ENCODE measurements at regions not wholly inside any gene's neighbourhood (a gene's known extent, or its start where the extent isn't known, plus 50 kb on each side); places are given as distances from the start of the nearest gene placed in this dataset.

DNA sequence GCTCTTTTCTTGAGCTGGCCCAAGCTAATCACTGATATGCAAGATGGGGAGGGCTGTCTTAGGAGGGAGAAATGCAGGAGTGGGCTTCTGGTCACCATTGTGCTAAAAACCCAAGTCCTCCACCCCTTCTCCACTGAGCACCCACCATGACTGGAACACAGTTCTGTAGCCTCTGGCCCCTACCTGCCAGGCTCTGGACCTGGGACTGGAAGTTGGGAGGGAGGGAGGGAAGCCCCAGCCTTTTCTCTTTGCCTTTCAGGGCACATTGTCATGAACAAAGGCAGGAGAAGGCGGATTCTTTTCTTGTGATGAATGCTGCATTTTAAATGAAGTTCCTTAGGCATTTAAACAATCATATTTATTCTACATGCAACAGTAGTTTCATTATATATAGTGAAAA is 559.1 kb upstream of the TRPC7 start:
- 53 to 59% methylated on average over 1 of the region's 1 CpG for WGBS, 2 donors
- DNase-seq (ENCODE audit: low spot score in 2 of 2): no peak
- Histone ChIP-seq H3K4me3 (no peak overlapping the region), H3K27me3 (no peaks in the 10 kb centered on the region), H3K27ac (no peak overlapping the region), H3K36me3 (no peaks in the 10 kb centered on the region), H3K9me3 (peaks cover 0 to 8% (median 0%) of the 10 kb centered on the region in 4 donors), H3K4me1 (no peaks in the 10 kb centered on the region)
- TF ChIP-seq, protein P1, sequence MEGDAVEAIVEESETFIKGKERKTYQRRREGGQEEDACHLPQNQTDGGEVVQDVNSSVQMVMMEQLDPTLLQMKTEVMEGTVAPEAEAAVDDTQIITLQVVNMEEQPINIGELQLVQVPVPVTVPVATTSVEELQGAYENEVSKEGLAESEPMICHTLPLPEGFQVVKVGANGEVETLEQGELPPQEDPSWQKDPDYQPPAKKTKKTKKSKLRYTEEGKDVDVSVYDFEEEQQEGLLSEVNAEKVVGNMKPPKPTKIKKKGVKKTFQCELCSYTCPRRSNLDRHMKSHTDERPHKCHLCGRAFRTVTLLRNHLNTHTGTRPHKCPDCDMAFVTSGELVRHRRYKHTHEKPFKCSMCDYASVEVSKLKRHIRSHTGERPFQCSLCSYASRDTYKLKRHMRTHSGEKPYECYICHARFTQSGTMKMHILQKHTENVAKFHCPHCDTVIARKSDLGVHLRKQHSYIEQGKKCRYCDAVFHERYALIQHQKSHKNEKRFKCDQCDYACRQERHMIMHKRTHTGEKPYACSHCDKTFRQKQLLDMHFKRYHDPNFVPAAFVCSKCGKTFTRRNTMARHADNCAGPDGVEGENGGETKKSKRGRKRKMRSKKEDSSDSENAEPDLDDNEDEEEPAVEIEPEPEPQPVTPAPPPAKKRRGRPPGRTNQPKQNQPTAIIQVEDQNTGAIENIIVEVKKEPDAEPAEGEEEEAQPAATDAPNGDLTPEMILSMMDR (IDR thresholded peaks at IDR 0.05): no peak
- TF ChIP-seq POLR2A (IDR thresholded peaks at IDR 0.05) (no peak), EP300 (IDR thresholded peaks at IDR 0.05) (no peak)

DNA sequence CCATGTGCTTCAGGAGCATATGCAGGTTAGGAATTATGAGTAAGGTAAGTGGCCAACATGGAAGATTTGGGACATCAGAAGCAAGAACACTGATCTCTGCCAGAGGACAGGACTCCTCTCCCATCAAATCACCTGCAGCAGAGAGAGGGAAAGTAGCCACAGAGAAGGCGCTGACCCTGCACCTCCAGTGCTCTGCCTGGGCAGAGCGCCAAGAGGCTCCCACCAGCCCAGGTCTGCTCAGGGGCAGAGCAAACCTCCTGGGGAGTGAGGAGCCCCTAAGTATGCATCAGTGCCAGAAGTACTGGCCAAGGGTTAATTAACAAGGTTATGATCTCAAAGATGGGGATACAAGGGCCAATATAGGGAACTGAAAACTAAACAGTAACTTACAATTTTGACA is 545.3 kb upstream of the TRPC7 start:
- no peaks in the 10 kb centered on the region for H3K9me3 ChIP-seq
- H3K36me3 ChIP-seq: no peaks in the 10 kb centered on the region
- H3K4me3 ChIP-seq: no peak overlapping the region
- no peak for TF ChIP-seq POLR2A (IDR thresholded peaks at IDR 0.05)
- TF ChIP-seq EP300 (IDR thresholded peaks at IDR 0.05): no peak
- TF ChIP-seq, protein P1 (IDR thresholded peaks at IDR 0.05): no peak
- DNase-seq (ENCODE audit: low spot score in 2 of 2): no peak
- 89 to 92% methylated on average over 2 of the region's 2 CpGs for WGBS, 2 donors
- H3K4me1 ChIP-seq: no peaks in the 10 kb centered on the region
- no peaks in the 10 kb centered on the region for H3K27me3 ChIP-seq
- H3K27ac ChIP-seq: no peak overlapping the region

DNA sequence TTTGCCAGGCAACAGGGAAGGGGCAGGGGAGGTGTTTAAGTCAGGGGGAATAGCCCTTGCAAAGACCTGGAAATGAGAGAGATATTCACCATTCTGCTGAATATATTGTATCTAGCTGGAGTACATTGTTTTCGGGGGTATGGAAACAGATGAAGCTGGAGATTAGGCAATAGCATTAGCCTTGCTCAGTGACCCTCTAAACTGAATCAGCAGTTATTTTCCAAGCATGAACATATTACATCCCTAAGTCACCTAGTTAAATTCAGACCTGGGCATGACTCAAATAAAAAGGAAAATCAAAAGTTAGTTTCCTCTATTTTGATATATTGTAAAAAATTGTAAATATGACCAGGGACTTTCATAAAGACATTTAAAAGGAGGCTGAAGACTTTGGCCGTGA is 544.6 kb upstream of the TRPC7 start:
- H3K27ac ChIP-seq: no peak overlapping the region
- DNase-seq (ENCODE audit: low spot score in 2 of 2): no peak
- no peaks in the 10 kb centered on the region for H3K9me3 ChIP-seq
- 87 to 89% methylated on average over 2 of the region's 2 CpGs for WGBS, 2 donors
- no peaks in the 10 kb centered on the region for H3K36me3 ChIP-seq
- no peak for TF ChIP-seq EP300 (IDR thresholded peaks at IDR 0.05)
- no peak for TF ChIP-seq POLR2A (IDR thresholded peaks at IDR 0.05)
- TF ChIP-seq, protein P1 (IDR thresholded peaks at IDR 0.05): no peak
- no peak overlapping the region for H3K4me3 ChIP-seq
- no peaks in the 10 kb centered on the region for H3K4me1 ChIP-seq
- no peaks in the 10 kb centered on the region for H3K27me3 ChIP-seq

DNA sequence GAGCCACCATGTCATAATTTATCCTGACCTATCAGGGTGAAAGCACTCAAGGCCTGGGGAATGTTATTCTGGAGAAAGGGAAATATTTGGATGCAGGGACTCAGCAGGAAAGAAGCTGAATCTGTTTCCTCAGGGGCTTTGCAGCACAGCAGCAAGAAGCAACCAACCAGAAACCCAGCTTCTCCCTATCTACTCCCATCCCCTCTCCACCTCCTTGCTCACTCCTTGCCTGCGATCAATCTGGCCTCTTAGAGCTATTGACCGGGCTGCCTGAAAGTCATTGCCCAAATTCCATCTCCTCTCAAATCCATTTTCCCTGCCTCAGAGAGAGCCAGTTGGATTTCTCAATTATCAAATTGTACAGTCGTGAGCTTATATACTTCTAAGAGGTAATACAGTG is 542.0 kb upstream of the TRPC7 start:
- peaks cover 0 to 12% (median 0%) of the 10 kb centered on the region in 4 donors for H3K9me3 ChIP-seq
- 55 to 70% methylated on average over 3 of the region's 3 CpGs for WGBS, 2 donors
- no peaks in the 10 kb centered on the region for H3K27me3 ChIP-seq
- no peaks in the 10 kb centered on the region for H3K36me3 ChIP-seq
- no peak overlapping the region for H3K4me3 ChIP-seq
- TF ChIP-seq, protein P1 (IDR thresholded peaks at IDR 0.05): no peak
- TF ChIP-seq POLR2A (IDR thresholded peaks at IDR 0.05): no peak
- no peak for TF ChIP-seq EP300 (IDR thresholded peaks at IDR 0.05)
- no peak overlapping the region for H3K27ac ChIP-seq
- H3K4me1 ChIP-seq: no peaks in the 10 kb centered on the region
- no peak for DNase-seq (ENCODE audit: low spot score in 2 of 2)

DNA sequence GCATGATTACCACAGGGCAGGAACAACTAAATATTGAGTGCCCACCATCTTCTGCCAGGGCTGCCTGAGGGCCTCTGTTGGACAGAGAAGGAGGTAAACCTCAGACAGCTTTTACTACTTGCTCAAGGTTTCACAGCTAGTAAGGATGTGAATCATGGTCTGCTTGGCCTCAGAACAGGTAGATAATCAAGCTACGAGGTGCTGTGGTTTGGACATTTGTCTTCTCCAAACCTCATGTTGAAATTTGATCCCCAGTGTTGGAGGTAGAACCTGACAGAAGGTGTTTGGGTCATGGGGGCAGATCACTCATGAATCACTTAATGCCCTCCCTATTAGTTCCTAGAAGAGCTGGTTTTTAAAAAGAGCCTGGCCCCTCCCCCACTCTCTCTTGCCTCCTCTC is 541.2 kb upstream of the TRPC7 start:
- DNase-seq (ENCODE audit: low spot score in 2 of 2): no peak
- H3K36me3 ChIP-seq: no peaks in the 10 kb centered on the region
- H3K9me3 ChIP-seq: peaks cover 0 to 14% (median 1%) of the 10 kb centered on the region in 4 donors
- H3K4me3 ChIP-seq: no peak overlapping the region
- 82 to 100% methylated on average over 1 of the region's 1 CpG for WGBS, 2 donors
- H3K27me3 ChIP-seq: no peaks in the 10 kb centered on the region
- H3K27ac ChIP-seq: no peak overlapping the region
- no peak for TF ChIP-seq POLR2A (IDR thresholded peaks at IDR 0.05)
- no peak for TF ChIP-seq EP300 (IDR thresholded peaks at IDR 0.05)
- TF ChIP-seq, protein P1 (IDR thresholded peaks at IDR 0.05): no peak
- no peaks in the 10 kb centered on the region for H3K4me1 ChIP-seq

Data from tibial nerve (tissue), 4 donors.